ENCODE measurements at regions not wholly inside any gene's neighbourhood (a gene's known extent, or its start where the extent isn't known, plus 50 kb on each side); places are given as distances from the start of the nearest gene placed in this dataset.

- no peak for DNase-seq (ENCODE audit: low spot score)
Observed at GRCh38 chr9:86764221-86764624, 183.1 kb downstream of the GAS1 start.

- DNase-seq (ENCODE audit: low spot score): no peak
Observed at GRCh38 chr9:86763791-86764190, 183.5 kb downstream of the GAS1 start.

- no peak for DNase-seq (ENCODE audit: low spot score)
Observed at GRCh38 chr9:86757382-86757720, 190.0 kb downstream of the GAS1 start.

GRCh38 chr9:86756576-86757381 is 190.5 kb downstream of the GAS1 start:
- no peak for DNase-seq (ENCODE audit: low spot score)

- DNase-seq (ENCODE audit: low spot score): no peak
Observed at GRCh38 chr9:86755561-86755941, 191.8 kb downstream of the GAS1 start.

- no peak for DNase-seq (ENCODE audit: low spot score)
Observed at GRCh38 chr9:86754581-86755560, 192.4 kb downstream of the GAS1 start.

- DNase-seq (ENCODE audit: low spot score): no peak
Observed at GRCh38 chr9:86753836-86754235, 193.5 kb downstream of the GAS1 start.

GRCh38 chr9:86752733-86753132 is 194.6 kb downstream of the GAS1 start:
- DNase-seq (ENCODE audit: low spot score): no peak

- no peak for DNase-seq (ENCODE audit: low spot score)
Observed at GRCh38 chr9:86751956-86752355, 195.3 kb downstream of the GAS1 start.

- no peak for DNase-seq (ENCODE audit: low spot score)
Observed at GRCh38 chr9:86751207-86751606, 196.1 kb downstream of the GAS1 start.

- no peak for DNase-seq (ENCODE audit: low spot score)
Observed at GRCh38 chr9:86749894-86750255, 197.4 kb downstream of the GAS1 start.

- DNase-seq (ENCODE audit: low spot score): no peak
Observed at GRCh38 chr9:86749161-86749893, 198.0 kb downstream of the GAS1 start.

- DNase-seq (ENCODE audit: low spot score): no peak
Observed at GRCh38 chr9:86747711-86748110, 199.6 kb downstream of the GAS1 start.

GRCh38 chr9:86741311-86742208 is 205.7 kb downstream of the GAS1 start:
- no peak for DNase-seq (ENCODE audit: low spot score)

- DNase-seq (ENCODE audit: low spot score): no peak
Observed at GRCh38 chr9:86735772-86736458, 211.4 kb downstream of the GAS1 start.

- DNase-seq (ENCODE audit: low spot score): no peak
Observed at GRCh38 chr9:86734771-86735170, 212.5 kb downstream of the GAS1 start.

- DNase-seq (ENCODE audit: low spot score): no peak
Observed at GRCh38 chr9:86733929-86734328, 213.4 kb downstream of the GAS1 start.

- no peak for DNase-seq (ENCODE audit: low spot score)
Observed at GRCh38 chr9:86732514-86733171, 214.7 kb downstream of the GAS1 start.

- no peak for DNase-seq (ENCODE audit: low spot score)
Observed at GRCh38 chr9:86731511-86732063, 215.7 kb downstream of the GAS1 start.
